WERI-Rb-1 (cell line): ENCODE measurements at regions not wholly inside any gene's neighbourhood (a gene's known extent, or its start where the extent isn't known, plus 50 kb on each side); places are given as distances from the start of the nearest gene placed in this dataset.

Source experiments
- DNase-seq: peaks from one replicate; pipeline ENCODE4 v3.0.0-alpha.2; 2020
- H3K27ac ChIP-seq: fragments of 250-450 bp; sonication (Bioruptor Pico); 2 replicates; pipeline ENCODE4 v1.5.1; 2020; ENCODE audit warnings: mild to moderate bottlenecking, moderate library complexity
- H3K27me3 ChIP-seq: fragments of 250-450 bp; sonication (Bioruptor Pico); 2 replicates; pipeline ENCODE4 v1.5.1; 2021; ENCODE audit warnings: mild to moderate bottlenecking, low read depth, moderate library complexity; ENCODE audit not compliant: insufficient read depth, severe bottlenecking
- H3K36me3 ChIP-seq: fragments of 250-450 bp; sonication (Bioruptor Pico); 2 replicates; pipeline ENCODE4 v1.5.1; 2020; ENCODE audit warnings: mild to moderate bottlenecking, moderate library complexity
- H3K4me3 ChIP-seq: 2 replicates; pipeline ENCODE4 v1.5.1; 2011; ENCODE audit warnings: low read depth, mild to moderate bottlenecking, control low read depth, low read length
- H3K9me3 ChIP-seq: fragments of 250-450 bp; sonication (Bioruptor Pico); 2 replicates; pipeline ENCODE4 v1.5.1; 2021; ENCODE audit warnings: mild to moderate bottlenecking, moderate library complexity; ENCODE audit not compliant: severe bottlenecking
- CTCF ChIP-seq: IDR thresholded peaks from 2 replicates; pipeline ENCODE4 v1.5.1; 2011; ENCODE audit warnings: low read depth, mild to moderate bottlenecking, control low read depth, inconsistent platforms, low read length

- no peaks in the 10 kb centered on the region for H3K27me3 ChIP-seq
- H3K36me3 ChIP-seq, result no peaks in the 10 kb centered on the region
- no peak overlapping the region for H3K27ac ChIP-seq
- no peaks in the 10 kb centered on the region for H3K9me3 ChIP-seq
- no peak for TF ChIP-seq CTCF
- no peak overlapping the region for H3K4me3 ChIP-seq
- DNase-seq, result no peak
Measured at GRCh38 chr9:18352711-18353110, 121.2 kb upstream of the ADAMTSL1 start.

- no peak for TF ChIP-seq CTCF
- Histone ChIP-seq H3K9me3 (no peaks in the 10 kb centered on the region), H3K36me3 (no peaks in the 10 kb centered on the region)
Measured at GRCh38 chr9:18353473-18353872, 120.5 kb upstream of the ADAMTSL1 start.

GRCh38 chr9:18357321-18357720 lies 116.6 kb upstream of the ADAMTSL1 start:
- no peaks in the 10 kb centered on the region for H3K9me3 ChIP-seq
- H3K4me3 ChIP-seq, result no peak overlapping the region

More at GRCh38 chr9:18353473-18353872, 120.5 kb upstream of the ADAMTSL1 start:
- H3K27ac ChIP-seq, result no peak overlapping the region
- H3K27me3 ChIP-seq, result no peaks in the 10 kb centered on the region
- H3K4me3 ChIP-seq, result no peak overlapping the region
- DNase-seq, result no peak

GRCh38 chr9:18358325-18358724 lies 115.6 kb upstream of the ADAMTSL1 start:
- H3K4me3 ChIP-seq, result no peak overlapping the region
- H3K27ac ChIP-seq, result no peak overlapping the region
- DNase-seq, result no peak
- no peaks in the 10 kb centered on the region for H3K36me3 ChIP-seq
- no peaks in the 10 kb centered on the region for H3K27me3 ChIP-seq
- TF ChIP-seq CTCF, result no peak
- H3K9me3 ChIP-seq, result no peaks in the 10 kb centered on the region

More at GRCh38 chr9:18357321-18357720, 116.6 kb upstream of the ADAMTSL1 start:
- H3K36me3 ChIP-seq, result no peaks in the 10 kb centered on the region
- no peak overlapping the region for H3K27ac ChIP-seq
- DNase-seq, result no peak
- H3K27me3 ChIP-seq, result no peaks in the 10 kb centered on the region
- TF ChIP-seq CTCF, result no peak

GRCh38 chr9:18359335-18359734 lies 114.6 kb upstream of the ADAMTSL1 start:
- H3K27me3 ChIP-seq, result no peaks in the 10 kb centered on the region
- TF ChIP-seq CTCF, result no peak
- H3K36me3 ChIP-seq, result no peaks in the 10 kb centered on the region
- H3K9me3 ChIP-seq, result no peaks in the 10 kb centered on the region
- no peak overlapping the region for H3K27ac ChIP-seq
- no peak for DNase-seq
- no peak overlapping the region for H3K4me3 ChIP-seq

GRCh38 chr9:18360005-18360404 lies 113.9 kb upstream of the ADAMTSL1 start:
- no peak for TF ChIP-seq CTCF
- Histone ChIP-seq H3K4me3 (no peak overlapping the region), H3K27me3 (no peaks in the 10 kb centered on the region), H3K36me3 (no peaks in the 10 kb centered on the region), H3K9me3 (no peaks in the 10 kb centered on the region), H3K27ac (no peak overlapping the region)
- no peak for DNase-seq
